NCI-H526 treated with DMSO at 0.1 percent for 48 hours (cell line): ENCODE measurements at regions not wholly inside any gene's neighbourhood (a gene's known extent, or its start where the extent isn't known, plus 50 kb on each side); places are given as distances from the start of the nearest gene placed in this dataset.

ENCODE experiments used
- DNase-seq: peaks from one replicate; lab custom pipeline; 2025; lab: John Stamatoyannopoulos, UW

- no peak for DNase-seq
Observed at GRCh38 chr13:40429706-40430545, 236.5 kb downstream of the FOXO1 start.

- no peak for DNase-seq
Observed at GRCh38 chr13:40432018-40432978, 234.1 kb downstream of the FOXO1 start.

- DNase-seq: no peak
Observed at GRCh38 chr13:40433001-40433400, 233.4 kb downstream of the FOXO1 start.

GRCh38 chr13:40433577-40433976 lies 232.9 kb downstream of the FOXO1 start:
- no peak for DNase-seq

- DNase-seq: no peak
Observed at GRCh38 chr13:40434516-40435397, 231.7 kb downstream of the FOXO1 start.

- DNase-seq: no peak
Observed at GRCh38 chr13:40438022-40438680, 228.3 kb downstream of the FOXO1 start.

- DNase-seq: no peak
Observed at GRCh38 chr13:40438999-40439797, 227.2 kb downstream of the FOXO1 start.

GRCh38 chr13:40439928-40440327 lies 226.5 kb downstream of the FOXO1 start:
- no peak for DNase-seq

- no peak for DNase-seq
Observed at GRCh38 chr13:40440990-40441820, 225.2 kb downstream of the FOXO1 start.

- DNase-seq: no peak
Observed at GRCh38 chr13:40442231-40442630, 224.2 kb downstream of the FOXO1 start.

GRCh38 chr13:40442826-40443225 lies 223.6 kb downstream of the FOXO1 start:
- no peak for DNase-seq

GRCh38 chr13:40444241-40444640 lies 222.2 kb downstream of the FOXO1 start:
- no peak for DNase-seq

GRCh38 chr13:40445557-40445990 lies 220.9 kb downstream of the FOXO1 start:
- no peak for DNase-seq

- no peak for DNase-seq
Observed at GRCh38 chr13:40446365-40446764, 220.1 kb downstream of the FOXO1 start.

- no peak for DNase-seq
Observed at GRCh38 chr13:40447857-40448256, 218.6 kb downstream of the FOXO1 start.

- DNase-seq: no peak
Observed at GRCh38 chr13:40452038-40452666, 214.3 kb downstream of the FOXO1 start.

- no peak for DNase-seq
Observed at GRCh38 chr13:40452741-40453334, 213.6 kb downstream of the FOXO1 start.

GRCh38 chr13:40453351-40454021 lies 213.0 kb downstream of the FOXO1 start:
- DNase-seq: no peak
